ENCODE measurements at regions not wholly inside any gene's neighbourhood (a gene's known extent, or its start where the extent isn't known, plus 50 kb on each side); places are given as distances from the start of the nearest gene placed in this dataset.
"Not testable (repeated sequence)": the region's sequence is repeated elsewhere in the genome, so short reads cannot be mapped to it uniquely, and the experiment has no call there.

GRCh38 chr6:27806981-27807440, 105.2 kb downstream of the OR2B2 start:
- no peak for DNase-seq (ENCODE audit: low read depth in 2 of 2)

GRCh38 chr6:27805347-27805746, 106.8 kb downstream of the OR2B2 start:
- no peak for DNase-seq (ENCODE audit: low read depth in 2 of 2)

- no peak for DNase-seq (ENCODE audit: low read depth in 2 of 2)
Measured at GRCh38 chr6:27804851-27805250, 107.3 kb downstream of the OR2B2 start.

- DNase-seq (ENCODE audit: low read depth in 2 of 2) = no peak
Measured at GRCh38 chr6:27800731-27801373, 111.3 kb downstream of the OR2B2 start.

- DNase-seq (ENCODE audit: low read depth in 2 of 2) = no peak
Measured at GRCh38 chr6:27797960-27798359, 114.2 kb downstream of the OR2B2 start.

- not testable (repeated sequence) for DNase-seq (ENCODE audit: low read depth in 2 of 2)
Measured at GRCh38 chr6:27796736-27797481, 115.3 kb downstream of the OR2B2 start.

GRCh38 chr6:27795697-27796494, 116.3 kb downstream of the OR2B2 start:
- peak in 1 of 2 donors; percentile 80 for DNase-seq (ENCODE audit: low read depth in 2 of 2)

- peak in 1 of 2 donors; percentile 19 for DNase-seq (ENCODE audit: low read depth in 2 of 2)
Measured at GRCh38 chr6:27791182-27791943, 120.8 kb downstream of the OR2B2 start.

- not testable (repeated sequence) for DNase-seq (ENCODE audit: low read depth in 2 of 2)
Measured at GRCh38 chr6:27788376-27788775, 123.8 kb downstream of the OR2B2 start.

GRCh38 chr6:27786048-27786447, 126.1 kb downstream of the OR2B2 start:
- no peak for DNase-seq (ENCODE audit: low read depth in 2 of 2)

GRCh38 chr6:27785294-27785693, 126.9 kb downstream of the OR2B2 start:
- DNase-seq (ENCODE audit: low read depth in 2 of 2) = no peak

GRCh38 chr6:27782748-27783147, 129.4 kb downstream of the OR2B2 start:
- no peak for DNase-seq (ENCODE audit: low read depth in 2 of 2)

- no peak for DNase-seq (ENCODE audit: low read depth in 2 of 2)
Measured at GRCh38 chr6:27778625-27779417, 133.4 kb downstream of the OR2B2 start.

- DNase-seq (ENCODE audit: low read depth in 2 of 2) = no peak
Measured at GRCh38 chr6:27777614-27778355, 134.4 kb downstream of the OR2B2 start.

- no peak for DNase-seq (ENCODE audit: low read depth in 2 of 2)
Measured at GRCh38 chr6:27777126-27777525, 135.1 kb downstream of the OR2B2 start.

GRCh38 chr6:27776504-27776903, 135.7 kb downstream of the OR2B2 start:
- no peak for DNase-seq (ENCODE audit: low read depth in 2 of 2)

- no peak for DNase-seq (ENCODE audit: low read depth in 2 of 2)
Measured at GRCh38 chr6:27775796-27776184, 136.4 kb downstream of the OR2B2 start.

- not testable (repeated sequence) for DNase-seq (ENCODE audit: low read depth in 2 of 2)
Measured at GRCh38 chr6:27775138-27775795, 136.9 kb downstream of the OR2B2 start.

- not testable (repeated sequence) for DNase-seq (ENCODE audit: low read depth in 2 of 2)
Measured at GRCh38 chr6:27774264-27774600, 138.0 kb downstream of the OR2B2 start.

All from stimulated activated CD4-positive, alpha-beta T cell treated with anti-CD3 and anti-CD28 coated beads, Interleukin-1b, Interleukin-23, amount 100 ng/mL, for 4 hours (primary cell).